H1 (cell line): ENCODE measurements at regions not wholly inside any gene's neighbourhood (a gene's known extent, or its start where the extent isn't known, plus 50 kb on each side); places are given as distances from the start of the nearest gene placed in this dataset.

ENCODE experiments used
- CTCF ChIA-PET: fragments of 300-600 bp; sonication (Branson Sonifier 250); formaldehyde crosslinking; loops from one replicate; lab custom pipeline; 2021; ENCODE audit not compliant: partially characterized antibody; lab: Charles Lee
- POLR2A ChIA-PET: fragments of 300-600 bp; sonication (Branson Sonifier 250); formaldehyde crosslinking; loops from one replicate; lab custom pipeline; 2021; ENCODE audit warnings: inconsistent platforms; ENCODE audit not compliant: partially characterized antibody; lab: Charles Lee
- DNase-seq, 2 experiments: peaks; one replicate each; pipeline versions ENCODE4 v3.0.0 to v3.0.0-alpha.2; 2010 to 2022; ENCODE audit warnings: low spot score in 2 of 2, low read depth in 1 of 2, mixed read lengths in 1 of 2
- FAIRE-seq: peaks from 2 replicates; lab custom pipeline; 2011; peaks lifted over from hg19 to GRCh38; lab: Jason Lieb, UNC
- H2AFZ ChIP-seq: 2 replicates; pipeline ENCODE4 v1.8.1; 2012; ENCODE audit warnings: low read length, inconsistent platforms
- H2AK5ac ChIP-seq: 2 replicates; pipeline ENCODE4 v1.6.1; 2013; ENCODE audit warnings: low read depth, low read length
- H2BK120ac ChIP-seq: replicated peaks from 2 replicates; pipeline ENCODE3; 2013; ENCODE audit warnings: low read depth, low read length, inconsistent platforms
- H2BK12ac ChIP-seq: 2 replicates; pipeline ENCODE4 v1.6.1; 2013; ENCODE audit warnings: low read depth, low read length
- H2BK15ac ChIP-seq: 2 replicates; pipeline ENCODE4 v1.6.1; 2013; ENCODE audit warnings: low read length
- H2BK20ac ChIP-seq: 2 replicates; pipeline ENCODE4 v1.6.1; 2013; ENCODE audit warnings: low read length
- H2BK5ac ChIP-seq: 2 replicates; pipeline ENCODE4 v1.6.1; 2013; ENCODE audit warnings: low read depth, low read length
- H3K14ac ChIP-seq: 2 replicates; pipeline ENCODE4 v1.6.1; 2013; ENCODE audit warnings: inconsistent platforms; ENCODE audit not compliant: insufficient read length
- H3K18ac ChIP-seq: 2 replicates; pipeline ENCODE4 v1.6.1; 2013; ENCODE audit warnings: low read length; ENCODE audit errors: extremely low read depth
- H3K23ac ChIP-seq: 2 replicates; pipeline ENCODE4 v1.6.1; 2013; ENCODE audit warnings: inconsistent platforms; ENCODE audit not compliant: insufficient read length
- H3K23me2 ChIP-seq: 2 replicates; pipeline ENCODE4 v1.6.1; 2013; ENCODE audit warnings: low read depth, low read length
- H3K27ac ChIP-seq: 2 replicates; pipeline ENCODE4 v1.6.1; 2011; ENCODE audit warnings: low read depth, low read length, inconsistent platforms
- H3K27me3 ChIP-seq, 4 experiments: replicated peaks in 1 of 4; 1 replicate in 1 of 4; 2 replicates in 3 of 4; pipeline versions ENCODE4 v1.6.1 to v1.8.1; 2011 to 2013; ENCODE audit warnings: low read length in 3 of 4, mild to moderate bottlenecking in 3 of 4, inconsistent platforms in 2 of 4, mixed read lengths in 2 of 4, moderate library complexity in 1 of 4; ENCODE audit not compliant: control insufficient read depth in 3 of 4, insufficient read depth in 3 of 4; ENCODE audit errors: extremely low read depth in 1 of 4
- H3K36me3 ChIP-seq, 4 experiments: 2 replicates each; pipeline versions ENCODE4 v1.6.1 to v1.8.1; 2011 to 2013; ENCODE audit warnings: mild to moderate bottlenecking in 4 of 4, low read length in 3 of 4, moderate library complexity in 2 of 4, control low read depth in 1 of 4, inconsistent platforms in 1 of 4; ENCODE audit not compliant: insufficient read depth in 4 of 4, control insufficient read depth in 2 of 4
- H3K4ac ChIP-seq: replicated peaks from 2 replicates; pipeline ENCODE3; 2013; ENCODE audit warnings: low read length, low read depth, mixed read lengths, inconsistent platforms; ENCODE audit not compliant: insufficient read length
- H3K4me1 ChIP-seq, 4 experiments: replicated peaks in 1 of 4; 1 replicate in 1 of 4; 2 replicates in 3 of 4; pipeline versions ENCODE4 v1.6.1 to v1.8.1; 2011 to 2013; ENCODE audit warnings: low read length in 3 of 4, inconsistent platforms in 2 of 4, mixed read lengths in 1 of 4; ENCODE audit not compliant: insufficient read depth in 4 of 4, control insufficient read depth in 3 of 4
- H3K4me2 ChIP-seq, 2 experiments: 2 replicates each; pipeline versions ENCODE4 v1.6.1 to v1.8.1; 2011 to 2013; ENCODE audit warnings: low read depth in 2 of 2, low read length in 2 of 2, control low read depth in 1 of 2, inconsistent platforms in 1 of 2, mild to moderate bottlenecking in 1 of 2; ENCODE audit not compliant: insufficient read depth in 1 of 2
- H3K4me3 ChIP-seq, 4 experiments: fragments of 200-600, 300-600 bp in 1 of 4; sonication (generic), shearing (Covaris generic), sonication (Bioruptor Twin) in 1 of 4; 2 replicates each; pipeline versions ENCODE4 v1.5.1 to v1.8.1; 2011 to 2016; ENCODE audit warnings: low read length in 4 of 4, low read depth in 3 of 4, control low read depth in 2 of 4, inconsistent platforms in 2 of 4, mild to moderate bottlenecking in 2 of 4, mixed read lengths in 1 of 4, moderate library complexity in 1 of 4; ENCODE audit not compliant: insufficient read depth in 2 of 4; ENCODE audit errors: extremely low read depth in 1 of 4
- H3K56ac ChIP-seq: replicated peaks from 2 replicates; pipeline ENCODE3; 2013; ENCODE audit warnings: low read depth, mild to moderate bottlenecking, mixed read lengths, low read length, inconsistent platforms; ENCODE audit not compliant: insufficient read length
- H3K79me1 ChIP-seq: 2 replicates; pipeline ENCODE4 v1.6.1; 2013; ENCODE audit warnings: low read depth, low read length, control low read depth
- H3K79me2 ChIP-seq, 2 experiments: 2 replicates each; pipeline versions ENCODE4 v1.6.1 to v1.8.1; 2012 to 2013; ENCODE audit warnings: low read length in 2 of 2, mild to moderate bottlenecking in 2 of 2, inconsistent platforms in 1 of 2; ENCODE audit not compliant: insufficient read depth in 2 of 2, control insufficient read depth in 1 of 2
- H3K9ac ChIP-seq, 4 experiments: replicated peaks in 1 of 4; 1 replicate in 1 of 4; 2 replicates in 3 of 4; pipeline versions ENCODE4 v1.6.1 to v1.8.1; 2011 to 2013; ENCODE audit warnings: low read depth in 3 of 4, low read length in 3 of 4, control low read depth in 2 of 4, mild to moderate bottlenecking in 2 of 4, moderate library complexity in 2 of 4, inconsistent platforms in 1 of 4; ENCODE audit errors: extremely low read depth in 1 of 4
- H3K9me3 ChIP-seq, 2 experiments: 2 replicates each; pipeline versions ENCODE4 v1.6.1 to v1.8.1; 2012 to 2013; ENCODE audit warnings: mild to moderate bottlenecking in 2 of 2, moderate library complexity in 2 of 2, control low read depth in 1 of 2, inconsistent platforms in 1 of 2, low read depth in 1 of 2, low read length in 1 of 2, mixed read lengths in 1 of 2; ENCODE audit not compliant: insufficient read depth in 2 of 2
- H4K20me1 ChIP-seq, 2 experiments: replicated peaks in 1 of 2; 2 replicates each; pipeline versions ENCODE3 to v1.8.1; 2011 to 2013; ENCODE audit warnings: inconsistent platforms in 2 of 2, low read length in 2 of 2, mild to moderate bottlenecking in 1 of 2; ENCODE audit not compliant: insufficient read depth in 2 of 2, control insufficient read depth in 1 of 2
- H4K5ac ChIP-seq: 2 replicates; pipeline ENCODE4 v1.6.1; 2013; ENCODE audit warnings: low read length, low read depth, mixed read lengths, inconsistent platforms; ENCODE audit not compliant: insufficient read length
- H4K8ac ChIP-seq: 2 replicates; pipeline ENCODE4 v1.8.0; 2013; ENCODE audit warnings: mild to moderate bottlenecking, moderate library complexity, low read length, inconsistent platforms; ENCODE audit not compliant: insufficient read depth; ENCODE audit errors: extremely low read depth
- H4K91ac ChIP-seq: replicated peaks from 2 replicates; pipeline ENCODE3; 2013; ENCODE audit warnings: low read length, mixed read lengths, inconsistent platforms; ENCODE audit not compliant: insufficient read length
- CTCF ChIP-seq, 3 experiments: IDR thresholded peaks; 1 replicate in 2 of 3; 2 replicates in 1 of 3; pipeline versions ENCODE4 v1.5.1 to v1.6.1; 2011; ENCODE audit warnings: low read length in 3 of 3, mild to moderate bottlenecking in 3 of 3, inconsistent platforms in 2 of 3, low read depth in 1 of 3, moderate library complexity in 1 of 3; ENCODE audit not compliant: insufficient read depth in 1 of 3; ENCODE audit errors: control extremely low read depth in 1 of 3
- RAD21 ChIP-seq, 2 experiments: IDR thresholded peaks in 1 of 2; conservative IDR thresholded peaks in 1 of 2; 2 replicates each; pipeline ENCODE4 v1.6.1; 2011; ENCODE audit warnings: low read depth in 2 of 2, low read length in 2 of 2, improper control_type of control experiment in 1 of 2, inconsistent platforms in 1 of 2, mild to moderate bottlenecking in 1 of 2, moderate library complexity in 1 of 2
- SIN3A ChIP-seq, 2 experiments: IDR thresholded peaks in 1 of 2; conservative IDR thresholded peaks in 1 of 2; 2 replicates each; pipeline ENCODE4 v1.6.1; 2011 to 2012; ENCODE audit warnings: low read length in 2 of 2, improper control_type of control experiment in 1 of 2, low read depth in 1 of 2, mild to moderate bottlenecking in 1 of 2
- SP2 ChIP-seq: IDR thresholded peaks from 2 replicates; pipeline ENCODE4 v1.6.1; 2012; ENCODE audit warnings: mild to moderate bottlenecking, low read length, inconsistent platforms
- TBP ChIP-seq: IDR thresholded peaks from 2 replicates; pipeline ENCODE4 v1.6.1; 2011; ENCODE audit warnings: low read depth, low read length, improper control_type of control experiment
- WGBS, 2 experiments: shearing (Covaris generic) in 1 of 2; methylation state at CpG; one replicate each; pipeline versions ENCODE4 v1.1.6 to v1.1.7; 2013 to 2015; ENCODE audit warnings: low lambda C conversion rate in 2 of 2, mixed read lengths in 2 of 2, inconsistent platforms in 1 of 2, low coverage in 1 of 2, missing lambda C conversion rate in 1 of 2; ENCODE audit not compliant: insufficient replicate concordance in 2 of 2, insufficient coverage in 1 of 2, insufficient read length in 1 of 2; ENCODE audit errors: extremely low coverage in 1 of 2, missing lambda C conversion rate in 1 of 2; 5-methylcytosine and 5-hydroxymethylcytosine counted together

GRCh38 chrX:137166591-137166990, 132.8 kb upstream of the GPR101 start:
- FAIRE-seq, result peak; percentile 57
- no peaks in the 10 kb centered on the region for H3K23me2 ChIP-seq
- no peak for TF ChIP-seq TBP
- TF ChIP-seq SP2, result no peak
- TF ChIP-seq SIN3A (conservative IDR thresholded peaks at IDR 0.05 in 1 of 2, IDR thresholded peaks at IDR 0.05 in 1 of 2; ENCODE audit: low read depth in 1 of 2, low read length in 2 of 2), result no peak
- peak; percentile 64 to 70 for TF ChIP-seq RAD21 (IDR thresholded peaks at IDR 0.05 in 1 of 2, conservative IDR thresholded peaks at IDR 0.05 in 1 of 2; ENCODE audit: low read depth in 2 of 2, low read length in 2 of 2)
- TF ChIP-seq CTCF (IDR thresholded peaks at IDR 0.05; ENCODE audit: control extremely low read depth in 1 of 3, insufficient read depth in 1 of 3, low read depth in 1 of 3, low read length in 3 of 3), result peak; percentile 56 to 60 (median 59)
- TF ChIP-seq, all 59 proteins: peak for 2

More at GRCh38 chrX:137166591-137166990, 132.8 kb upstream of the GPR101 start:
- H2AK5ac ChIP-seq, result no peak overlapping the region
- H2BK5ac ChIP-seq, result no peak overlapping the region
- no peak overlapping the region for H2BK120ac ChIP-seq
- H3K18ac ChIP-seq, result no peak overlapping the region
- H3K36me3 ChIP-seq, result no peaks in the 10 kb centered on the region
- no peak overlapping the region for H3K4ac ChIP-seq
- no peak overlapping the region for H3K23ac ChIP-seq
- ChIA-PET CTCF (interaction anchor here (0.6 to 5.5 kb wide), 25 partner anchors 8 to 867 kb away, joined by 3 to 55 read pairs (median 4); no protein-coding TSS in a partner anchor), POLR2A (no interaction called here)
- no peak overlapping the region for H4K91ac ChIP-seq
- H2AFZ ChIP-seq, result no peak overlapping the region
- H2BK12ac ChIP-seq, result no peak overlapping the region
- H3K79me2 ChIP-seq, result no peaks in the 10 kb centered on the region
- no peak overlapping the region for H3K27ac ChIP-seq
- H3K79me1 ChIP-seq, result no peaks in the 10 kb centered on the region
- H2BK15ac ChIP-seq, result no peak overlapping the region
- no peaks in the 10 kb centered on the region for H3K27me3 ChIP-seq
- H3K4me1 ChIP-seq, result no peaks in the 10 kb centered on the region
- no peak overlapping the region for H3K56ac ChIP-seq
- H3K9ac ChIP-seq, result no peak overlapping the region
- H3K9me3 ChIP-seq, result no peaks in the 10 kb centered on the region
- no peak overlapping the region for H3K14ac ChIP-seq
- 39% methylated on average over 2 of the region's 2 CpGs; no CpG with 5 or more reads in 1 of the 2 experiments for WGBS, 2 experiments
- H4K8ac ChIP-seq, result no peak overlapping the region
- H4K20me1 ChIP-seq, result no peaks in the 10 kb centered on the region
- H3K4me2 ChIP-seq, result no peak overlapping the region
- no peak overlapping the region for H2BK20ac ChIP-seq
- no peak overlapping the region for H4K5ac ChIP-seq
- H3K4me3 ChIP-seq, result no peak overlapping the region
- DNase-seq, result peak; percentile 2 to 57
